ENCODE measurements at regions not wholly inside any gene's neighbourhood (a gene's known extent, or its start where the extent isn't known, plus 50 kb on each side); places are given as distances from the start of the nearest gene placed in this dataset.
"Not testable (repeated sequence)": the region's sequence is repeated elsewhere in the genome, so short reads cannot be mapped to it uniquely, and the experiment has no call there.

GRCh38 chr10:63675171-63675570 is 154.0 kb downstream of the REEP3 start:
- DNase-seq: no peak

GRCh38 chr10:63677001-63677400 is 155.8 kb downstream of the REEP3 start:
- DNase-seq: no peak

- DNase-seq: not testable (repeated sequence)
Observed at GRCh38 chr10:63680545-63680944, 159.3 kb downstream of the REEP3 start.

GRCh38 chr10:63681993-63682697 is 160.9 kb downstream of the REEP3 start:
- DNase-seq: no peak

- not testable (repeated sequence) for DNase-seq
Observed at GRCh38 chr10:63682698-63683052, 161.5 kb downstream of the REEP3 start.

- DNase-seq: no peak
Observed at GRCh38 chr10:63683223-63683622, 162.0 kb downstream of the REEP3 start.

GRCh38 chr10:63683686-63684085 is 162.5 kb downstream of the REEP3 start:
- no peak for DNase-seq

- DNase-seq: no peak
Observed at GRCh38 chr10:63684257-63684936, 163.2 kb downstream of the REEP3 start.

GRCh38 chr10:63689768-63690167 is 168.6 kb downstream of the REEP3 start:
- no peak for DNase-seq

GRCh38 chr10:63692220-63692896 is 171.2 kb downstream of the REEP3 start:
- DNase-seq: no peak

- DNase-seq: not testable (repeated sequence)
Observed at GRCh38 chr10:63693021-63693420, 171.8 kb downstream of the REEP3 start.

GRCh38 chr10:63696205-63696604 is 175.0 kb downstream of the REEP3 start:
- DNase-seq: no peak

- DNase-seq: no peak
Observed at GRCh38 chr10:63697956-63698786, 177.0 kb downstream of the REEP3 start.

- no peak for DNase-seq
Observed at GRCh38 chr10:63698787-63699150, 177.6 kb downstream of the REEP3 start.

- no peak for DNase-seq
Observed at GRCh38 chr10:63699785-63700613, 178.8 kb downstream of the REEP3 start.

GRCh38 chr10:63700631-63701156 is 179.5 kb downstream of the REEP3 start:
- no peak for DNase-seq

GRCh38 chr10:63702092-63702491 is 180.9 kb downstream of the REEP3 start:
- no peak for DNase-seq

GRCh38 chr10:63703113-63703670 is 182.0 kb downstream of the REEP3 start:
- peak; percentile 67 for DNase-seq

GRCh38 chr10:63703740-63704345 is 182.6 kb downstream of the REEP3 start:
- no peak for DNase-seq

GRCh38 chr10:63707254-63707910 is 186.2 kb downstream of the REEP3 start:
- DNase-seq: no peak

GRCh38 chr10:63708421-63708820 is 187.2 kb downstream of the REEP3 start:
- DNase-seq: no peak

Data from GDM1 (cell line).